HPDE6-E6E7 (cell line): ENCODE measurements at regions not wholly inside any gene's neighbourhood (a gene's known extent, or its start where the extent isn't known, plus 50 kb on each side); places are given as distances from the start of the nearest gene placed in this dataset.

Experiments
- DNase-seq: peaks from one replicate; pipeline ENCODE4 v3.0.0; 2011; ENCODE audit warnings: missing footprints; ENCODE audit errors: extremely low spot score

- no peak for DNase-seq
Measured at GRCh38 chr2:215503381-215503780, 67.5 kb upstream of the FN1 start.

GRCh38 chr2:215500466-215500865 lies 64.6 kb upstream of the FN1 start:
- DNase-seq, result no peak

- no peak for DNase-seq
Measured at GRCh38 chr2:215499331-215499730, 63.5 kb upstream of the FN1 start.

DNA sequence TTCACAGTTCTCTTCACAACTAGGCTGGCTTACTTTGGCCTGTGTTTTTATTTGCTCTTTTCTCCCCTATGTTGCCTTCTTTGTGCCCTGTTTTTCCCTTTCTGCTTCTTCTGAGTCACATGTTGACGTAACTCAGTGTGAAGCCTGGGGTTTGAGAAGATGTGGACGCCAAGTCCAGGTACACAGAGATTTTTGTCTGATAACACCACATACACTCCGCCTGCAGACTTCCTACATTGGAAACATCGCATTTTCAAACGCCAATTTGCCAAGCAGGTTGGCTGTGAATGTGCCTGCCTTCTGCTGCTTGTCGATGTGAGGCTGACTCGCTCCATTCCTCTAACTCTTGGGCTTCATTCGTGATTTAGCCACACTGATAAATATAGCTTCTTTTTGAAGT lies 62.6 kb upstream of the FN1 start:
- no peak for DNase-seq

DNA sequence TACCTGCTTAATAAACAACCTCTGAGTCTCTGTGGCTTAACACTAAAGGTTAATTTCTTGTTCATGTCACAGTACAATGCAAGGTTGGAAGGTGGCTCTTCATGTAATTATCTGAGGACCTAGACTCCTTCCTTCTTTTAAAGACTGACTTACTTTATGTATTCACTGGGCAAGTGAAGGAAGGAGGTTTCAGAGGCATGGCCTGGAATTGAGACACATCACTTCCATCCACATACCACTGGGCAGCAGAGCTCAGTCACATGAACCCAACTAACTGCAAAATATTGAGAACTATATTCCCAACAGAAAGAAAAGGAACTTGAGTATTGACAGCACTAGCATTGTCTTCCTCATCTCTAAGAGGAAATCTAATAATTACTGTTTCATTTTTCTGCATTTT lies 57.5 kb upstream of the FN1 start:
- no peak for DNase-seq

GRCh38 chr2:215489288-215489848 lies 53.5 kb upstream of the FN1 start:
- no peak for DNase-seq

DNA sequence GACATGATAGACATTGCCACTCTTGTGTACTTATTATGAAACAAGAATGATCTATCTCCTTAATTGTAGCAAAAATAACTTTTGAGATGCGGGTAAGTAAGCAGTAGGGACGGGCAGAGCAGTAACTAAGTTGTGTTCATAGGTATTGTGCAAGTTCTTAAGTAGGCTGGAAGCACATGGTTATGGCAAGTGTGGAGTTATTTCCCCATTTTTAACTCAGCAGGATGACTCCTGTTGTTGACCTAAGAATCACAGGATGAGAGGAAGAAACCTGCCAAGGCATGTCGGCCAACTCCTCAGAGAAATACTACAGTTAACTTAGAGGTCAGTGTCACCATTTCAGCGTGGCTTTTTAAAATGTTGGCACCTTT lies 51.1 kb upstream of the FN1 start:
- DNase-seq, result peak; percentile 51

GRCh38 chr2:215486291-215487001 lies 50.6 kb upstream of the FN1 start:
- no peak for DNase-seq
